ENCODE measurements at regions not wholly inside any gene's neighbourhood (a gene's known extent, or its start where the extent isn't known, plus 50 kb on each side); places are given as distances from the start of the nearest gene placed in this dataset.

GRCh38 chr10:71126432-71126831 is 85.9 kb upstream of the UNC5B start:
- no peak overlapping the region for H3K4me3 ChIP-seq (ENCODE audit: low read depth, low read length)
- CTCF ChIA-PET: interaction anchor here (0.7 to 1.2 kb wide), 2 partner anchors 8 to 319 kb away, joined by 3 to 4 read pairs; no protein-coding TSS in a partner anchor
- TF ChIP-seq ZNF677 (tag by site-specific recombination; IDR thresholded peaks at IDR 0.05): no peak
- TF ChIP-seq ZNF114 (tag by site-specific recombination; IDR thresholded peaks at IDR 0.05): no peak
- TF ChIP-seq ZNF146 (tag by site-specific recombination; IDR thresholded peaks at IDR 0.05): no peak
- TF ChIP-seq, protein P1, sequence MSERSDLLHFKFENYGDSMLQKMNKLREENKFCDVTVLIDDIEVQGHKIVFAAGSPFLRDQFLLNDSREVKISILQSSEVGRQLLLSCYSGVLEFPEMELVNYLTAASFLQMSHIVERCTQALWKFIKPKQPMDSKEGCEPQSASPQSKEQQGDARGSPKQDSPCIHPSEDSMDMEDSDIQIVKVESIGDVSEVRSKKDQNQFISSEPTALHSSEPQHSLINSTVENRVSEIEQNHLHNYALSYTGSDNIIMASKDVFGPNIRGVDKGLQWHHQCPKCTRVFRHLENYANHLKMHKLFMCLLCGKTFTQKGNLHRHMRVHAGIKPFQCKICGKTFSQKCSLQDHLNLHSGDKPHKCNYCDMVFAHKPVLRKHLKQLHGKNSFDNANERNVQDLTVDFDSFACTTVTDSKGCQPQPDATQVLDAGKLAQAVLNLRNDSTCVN (tag by site-specific recombination; optimal IDR thresholded peaks at IDR 0.05): no peak
- TF ChIP-seq ZNF785 (tag by site-specific recombination; IDR thresholded peaks at IDR 0.05): no peak
- TF ChIP-seq, protein P2, sequence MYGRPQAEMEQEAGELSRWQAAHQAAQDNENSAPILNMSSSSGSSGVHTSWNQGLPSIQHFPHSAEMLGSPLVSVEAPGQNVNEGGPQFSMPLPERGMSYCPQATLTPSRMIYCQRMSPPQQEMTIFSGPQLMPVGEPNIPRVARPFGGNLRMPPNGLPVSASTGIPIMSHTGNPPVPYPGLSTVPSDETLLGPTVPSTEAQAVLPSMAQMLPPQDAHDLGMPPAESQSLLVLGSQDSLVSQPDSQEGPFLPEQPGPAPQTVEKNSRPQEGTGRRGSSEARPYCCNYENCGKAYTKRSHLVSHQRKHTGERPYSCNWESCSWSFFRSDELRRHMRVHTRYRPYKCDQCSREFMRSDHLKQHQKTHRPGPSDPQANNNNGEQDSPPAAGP (tag by site-specific recombination; IDR thresholded peaks at IDR 0.05): no peak
- no peak for TF ChIP-seq ZNF433 (tag by site-specific recombination; IDR thresholded peaks at IDR 0.05; ENCODE audit: low read depth)

GRCh38 chr10:71127104-71127503 is 85.3 kb upstream of the UNC5B start:
- TF ChIP-seq ZIC2 (tag by site-specific recombination; IDR thresholded peaks at IDR 0.05): no peak
- no peak for TF ChIP-seq ZNF561 (tag by site-specific recombination; IDR thresholded peaks at IDR 0.05; ENCODE audit: borderline replicate concordance)
- TF ChIP-seq ZNF311 (tag by site-specific recombination; IDR thresholded peaks at IDR 0.05; ENCODE audit: borderline replicate concordance): no peak
- TF ChIP-seq, protein P1 (tag by site-specific recombination; optimal IDR thresholded peaks at IDR 0.05): no peak
- TF ChIP-seq ZNF707 (tag by site-specific recombination; IDR thresholded peaks at IDR 0.05): no peak
- no peak for TF ChIP-seq ZFP69B (tag by site-specific recombination; IDR thresholded peaks at IDR 0.05)
- TF ChIP-seq ZNF48 (tag by site-specific recombination; IDR thresholded peaks at IDR 0.05): no peak
- TF ChIP-seq ZNF132 (tag by site-specific recombination; IDR thresholded peaks at IDR 0.05; ENCODE audit: borderline replicate concordance): no peak
- TF ChIP-seq ZNF76 (tag by site-specific recombination; IDR thresholded peaks at IDR 0.05; ENCODE audit: borderline replicate concordance, low read depth): no peak
- TF ChIP-seq SCRT1 (tag by site-specific recombination; IDR thresholded peaks at IDR 0.05; ENCODE audit: borderline replicate concordance): no peak
- ChIA-PET CTCF (interaction anchor here (0.7 kb wide), 1 partner anchor 320 kb away, joined by 3 read pairs; no protein-coding TSS in a partner anchor), POLR2A (no interaction called here)
- H3K4me1 ChIP-seq (ENCODE audit: control insufficient read depth, insufficient read depth, low read length): peaks cover 3% of the 10 kb centered on the region; the same call in 1 of the 2 replicates
- H3K9me3 ChIP-seq (ENCODE audit: control insufficient read depth, insufficient read depth, low read depth, low read length): no peaks in the 10 kb centered on the region
- H3K4me3 ChIP-seq (ENCODE audit: low read depth, low read length): no peak overlapping the region
- H3K27ac ChIP-seq (ENCODE audit: extremely low read depth, low read depth, low read length): no peak overlapping the region
- no peaks in the 10 kb centered on the region for H3K36me3 ChIP-seq (ENCODE audit: control insufficient read depth in 2 of 2, insufficient read depth in 1 of 2, low read length in 2 of 2)

More at GRCh38 chr10:71126432-71126831, 85.9 kb upstream of the UNC5B start:
- H3K9me3 ChIP-seq (ENCODE audit: control insufficient read depth, insufficient read depth, low read depth, low read length): no peaks in the 10 kb centered on the region
- no peak overlapping the region for H3K27ac ChIP-seq (ENCODE audit: extremely low read depth, low read depth, low read length)
- H3K4me1 ChIP-seq (ENCODE audit: control insufficient read depth, insufficient read depth, low read length): peaks cover 3% of the 10 kb centered on the region; the same call in 1 of the 2 replicates
- POLR2A ChIA-PET: no interaction called here
- no peaks in the 10 kb centered on the region for H3K36me3 ChIP-seq (ENCODE audit: control insufficient read depth in 2 of 2, insufficient read depth in 1 of 2, low read length in 2 of 2)

DNA sequence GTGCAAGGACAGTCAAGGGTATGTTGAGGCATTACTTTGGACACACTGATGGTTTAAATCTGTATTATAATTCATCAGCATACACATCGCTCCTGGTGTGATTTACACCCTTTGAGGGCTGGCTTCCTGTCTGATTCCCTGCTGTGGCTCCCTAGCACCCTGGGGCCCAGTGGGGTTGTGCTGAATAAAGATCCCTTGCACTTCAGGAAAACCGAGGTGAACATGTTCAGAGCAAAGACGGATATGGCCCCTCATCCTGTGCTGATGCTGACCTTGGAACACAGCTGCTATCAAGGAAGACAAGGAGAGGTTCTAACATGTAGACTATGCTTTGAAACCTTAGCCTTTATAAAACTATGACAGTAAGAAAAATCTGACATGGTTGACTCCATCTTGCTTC is 84.6 kb upstream of the UNC5B start:
- no peaks in the 10 kb centered on the region for H3K9me3 ChIP-seq (ENCODE audit: control insufficient read depth, insufficient read depth, low read depth, low read length)
- peaks cover 3% of the 10 kb centered on the region; the same call in 1 of the 2 replicates for H3K4me1 ChIP-seq (ENCODE audit: control insufficient read depth, insufficient read depth, low read length)
- CTCF ChIA-PET: no interaction called here
- H3K36me3 ChIP-seq (ENCODE audit: control insufficient read depth in 2 of 2, insufficient read depth in 1 of 2, low read length in 2 of 2): no peaks in the 10 kb centered on the region
- POLR2A ChIA-PET: no interaction called here
- no peak overlapping the region for H3K27ac ChIP-seq (ENCODE audit: extremely low read depth, low read depth, low read length)
- H3K4me3 ChIP-seq (ENCODE audit: low read depth, low read length): no peak overlapping the region
- TF ChIP-seq ELK4 (IDR thresholded peaks at IDR 0.05; ENCODE audit: borderline replicate concordance, low read depth, low read length) (no peak), SP7 (tag by site-specific recombination; IDR thresholded peaks at IDR 0.05) (no peak), ZNF610 (tag by site-specific recombination; IDR thresholded peaks at IDR 0.05; ENCODE audit: borderline replicate concordance) (no peak), ZIC2 (tag by site-specific recombination; IDR thresholded peaks at IDR 0.05) (0 out of 2 replicates have a peak, but pooled peaks have one; percentile 12), ZNF488 (tag by site-specific recombination; IDR thresholded peaks at IDR 0.05) (no peak)
- TF ChIP-seq, protein P3, sequence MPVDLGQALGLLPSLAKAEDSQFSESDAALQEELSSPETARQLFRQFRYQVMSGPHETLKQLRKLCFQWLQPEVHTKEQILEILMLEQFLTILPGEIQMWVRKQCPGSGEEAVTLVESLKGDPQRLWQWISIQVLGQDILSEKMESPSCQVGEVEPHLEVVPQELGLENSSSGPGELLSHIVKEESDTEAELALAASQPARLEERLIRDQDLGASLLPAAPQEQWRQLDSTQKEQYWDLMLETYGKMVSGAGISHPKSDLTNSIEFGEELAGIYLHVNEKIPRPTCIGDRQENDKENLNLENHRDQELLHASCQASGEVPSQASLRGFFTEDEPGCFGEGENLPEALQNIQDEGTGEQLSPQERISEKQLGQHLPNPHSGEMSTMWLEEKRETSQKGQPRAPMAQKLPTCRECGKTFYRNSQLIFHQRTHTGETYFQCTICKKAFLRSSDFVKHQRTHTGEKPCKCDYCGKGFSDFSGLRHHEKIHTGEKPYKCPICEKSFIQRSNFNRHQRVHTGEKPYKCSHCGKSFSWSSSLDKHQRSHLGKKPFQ (tag by site-specific recombination; IDR thresholded peaks at IDR 0.05): no peak

All from HEK293 (cell line).